TTC549 (cell line): ENCODE measurements at regions not wholly inside any gene's neighbourhood (a gene's known extent, or its start where the extent isn't known, plus 50 kb on each side); places are given as distances from the start of the nearest gene placed in this dataset.
"Not testable (repeated sequence)": the region's sequence is repeated elsewhere in the genome, so short reads cannot be mapped to it uniquely, and the experiment has no call there.

Experiments used
- FAIRE-seq: peaks from 2 replicates; lab custom pipeline; 2012; peaks lifted over from hg19 to GRCh38; lab: Jason Lieb, UNC

DNA sequence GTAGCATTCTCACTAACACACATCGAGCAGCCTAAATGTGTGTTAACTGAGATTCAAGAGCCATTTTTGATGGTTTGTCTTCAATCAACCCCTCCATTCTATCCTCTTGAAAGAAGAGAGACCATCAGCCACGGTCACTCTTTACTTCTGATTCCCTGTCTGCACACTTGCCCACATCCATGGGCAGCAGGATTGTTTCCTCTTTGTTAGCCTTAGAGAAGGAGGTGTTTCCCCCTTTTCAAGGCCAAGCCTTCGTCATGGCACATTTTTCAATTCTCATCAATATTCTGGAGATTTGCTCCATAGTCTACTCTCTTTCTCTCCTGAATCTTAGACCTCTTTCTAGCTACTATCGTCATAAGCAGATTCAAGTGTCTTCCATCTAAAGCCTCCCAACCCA is 522.4 kb upstream of the NAALADL2 start:
- no peak for FAIRE-seq

DNA sequence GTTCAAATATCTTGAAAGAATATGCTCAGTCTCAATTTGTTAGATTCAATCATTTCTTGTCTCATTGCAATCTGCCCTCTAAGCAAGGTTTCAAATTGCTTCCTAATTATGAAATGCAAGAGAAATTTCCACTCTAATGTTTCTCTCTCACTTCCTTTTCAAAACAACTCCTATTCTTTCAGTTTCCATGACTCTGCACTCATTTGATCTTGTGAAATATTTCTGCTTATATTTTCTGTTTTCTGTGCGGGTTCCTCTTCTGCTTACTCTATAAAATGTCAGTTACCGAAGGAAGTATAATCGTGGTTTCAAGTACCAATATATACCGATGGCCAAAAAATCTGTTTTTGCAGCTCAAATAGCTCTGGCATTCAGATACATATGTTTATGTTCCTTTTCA is 521.9 kb upstream of the NAALADL2 start:
- FAIRE-seq, result no peak

DNA sequence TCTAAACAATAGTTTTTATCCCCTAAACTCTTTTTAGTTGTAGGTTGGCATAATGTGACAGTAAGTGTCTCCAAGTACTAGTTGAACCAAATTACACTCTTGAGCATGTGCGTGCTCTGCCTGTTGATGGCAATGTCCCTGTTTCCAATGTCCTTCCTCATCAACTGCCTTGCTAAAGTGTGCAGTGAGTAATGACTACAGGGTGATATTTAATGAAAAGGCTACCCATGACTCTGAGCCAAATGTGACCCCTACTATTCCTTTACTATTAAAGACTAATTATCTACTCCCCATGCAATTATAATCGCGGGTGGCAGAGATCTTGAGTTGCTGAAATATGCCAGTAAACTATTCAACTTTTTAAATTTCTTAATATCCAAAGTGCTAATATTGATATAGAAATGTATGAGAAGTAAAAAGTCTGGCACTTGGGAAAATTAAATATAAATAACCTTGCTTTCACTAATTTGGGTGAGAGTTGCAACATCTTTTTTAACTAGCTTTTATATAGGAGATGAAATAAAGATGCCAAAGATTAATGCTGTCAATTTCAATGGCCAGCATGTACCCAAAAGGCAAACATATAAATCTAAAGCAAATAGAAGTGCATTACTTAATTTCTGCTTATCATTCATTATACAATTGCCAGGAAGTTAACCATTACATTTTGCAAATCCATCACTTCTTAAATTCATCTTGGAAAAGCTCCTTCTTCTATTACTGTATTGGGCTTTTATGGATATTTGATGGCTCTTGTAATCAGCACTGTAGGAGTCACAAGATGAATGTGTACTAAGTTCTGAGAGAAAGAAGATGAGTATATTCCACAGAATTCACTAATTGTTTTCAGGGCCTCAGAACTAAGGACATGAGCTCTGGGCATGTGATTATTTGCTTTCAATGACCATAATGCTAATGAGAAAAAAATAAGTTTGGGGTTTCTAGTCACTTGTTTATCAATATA is 518.2 kb upstream of the NAALADL2 start:
- FAIRE-seq, result no peak

- no peak for FAIRE-seq
Measured at GRCh38 chr3:174342171-174342570, 517.0 kb upstream of the NAALADL2 start.

DNA sequence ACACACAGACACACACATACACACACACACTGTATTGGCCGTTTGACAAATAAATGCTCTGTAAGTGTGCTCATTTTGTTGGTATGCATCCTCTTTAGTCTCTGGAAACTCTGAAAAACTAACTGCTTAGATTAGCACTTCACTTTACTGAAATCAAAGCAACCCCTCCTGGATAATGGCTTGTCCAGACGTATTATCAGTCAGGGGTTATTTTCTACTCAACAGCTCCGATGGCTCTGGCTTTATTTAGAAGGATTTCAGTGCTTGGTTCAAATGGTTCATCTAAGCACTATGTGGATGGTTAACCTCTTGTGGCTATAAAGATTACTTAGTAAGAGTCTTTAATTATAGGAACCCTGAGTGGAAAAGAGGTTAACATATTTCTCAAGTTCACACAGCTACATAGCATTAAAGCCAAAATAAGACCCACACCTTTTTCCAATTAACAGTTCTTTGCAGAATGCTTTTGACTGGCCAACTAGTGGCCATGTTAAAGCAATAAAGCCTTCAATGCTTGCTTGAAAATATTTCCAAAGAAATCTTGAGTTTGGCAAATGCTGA is 516.1 kb upstream of the NAALADL2 start:
- no peak for FAIRE-seq

DNA sequence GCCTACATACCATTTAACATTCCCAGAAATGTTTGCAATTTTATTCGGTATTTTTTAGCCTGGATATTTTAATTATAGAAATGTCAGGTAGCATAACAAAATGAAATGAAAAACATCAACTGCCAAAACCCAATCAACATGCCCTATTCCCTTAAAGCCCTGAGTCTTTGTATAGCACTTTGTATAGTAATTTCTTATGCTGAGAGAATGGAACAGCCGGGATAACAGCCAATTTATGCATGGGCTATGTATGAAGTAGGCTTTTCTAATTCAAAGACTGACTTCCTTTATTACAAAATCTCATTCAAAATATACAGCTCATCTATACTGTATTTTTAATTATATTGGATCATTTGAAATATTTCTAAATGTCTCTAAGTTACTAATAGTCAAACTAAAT is 513.0 kb upstream of the NAALADL2 start:
- no peak for FAIRE-seq

DNA sequence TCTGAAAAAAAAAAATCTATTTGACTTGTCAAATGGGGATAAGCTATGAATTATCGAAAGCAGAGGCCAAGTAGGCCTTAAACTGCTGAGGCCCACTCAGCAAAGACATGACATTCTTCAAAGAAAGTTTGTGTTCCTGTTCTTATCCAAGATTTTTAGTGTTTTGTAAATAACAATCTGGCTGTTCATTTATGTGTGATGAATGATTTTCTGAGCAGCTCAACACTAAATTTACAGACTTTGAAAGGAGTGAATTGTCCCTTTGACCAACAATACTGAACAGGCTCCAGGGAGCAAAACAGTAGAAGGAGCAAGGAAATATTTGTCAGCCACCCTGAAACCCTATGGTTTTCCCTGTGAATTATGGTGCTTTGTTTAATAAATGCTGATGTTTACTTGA is 512.6 kb upstream of the NAALADL2 start:
- no peak for FAIRE-seq

DNA sequence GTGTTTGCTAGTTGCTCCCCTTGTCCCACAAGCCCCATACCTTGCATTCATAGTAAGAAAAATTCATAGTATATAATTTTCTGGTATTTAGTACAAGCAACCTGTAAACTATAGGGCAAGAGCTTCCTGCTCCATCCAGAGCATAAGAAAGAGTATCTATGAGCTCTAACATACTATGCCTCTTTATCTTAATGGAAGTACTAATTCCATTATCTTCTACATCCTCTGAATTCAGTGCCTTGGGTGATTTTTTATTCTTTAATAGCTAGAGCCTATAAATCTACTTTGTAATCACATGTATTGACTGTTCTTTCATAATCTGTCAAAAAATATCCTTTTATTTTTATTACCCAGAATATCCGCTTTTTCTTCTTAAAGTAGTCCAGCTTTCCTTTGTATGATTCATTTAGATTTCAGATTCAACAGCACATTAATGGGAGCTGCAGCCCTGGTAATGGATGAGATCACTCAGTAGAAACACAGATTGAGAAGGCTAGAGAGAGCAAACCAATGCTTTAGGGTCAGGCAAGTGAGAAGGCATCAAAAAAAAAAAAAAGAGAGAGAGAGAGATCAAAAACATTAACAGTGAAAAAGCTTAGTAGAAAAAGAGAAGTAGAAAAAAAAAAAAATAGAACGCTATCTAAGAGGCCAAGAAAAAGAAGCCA is 511.5 kb upstream of the NAALADL2 start:
- FAIRE-seq, result no peak

GRCh38 chr3:174352227-174352626 is 506.9 kb upstream of the NAALADL2 start:
- FAIRE-seq, result no peak

- FAIRE-seq, result no peak
Measured at GRCh38 chr3:174355505-174355904, 503.6 kb upstream of the NAALADL2 start.

DNA sequence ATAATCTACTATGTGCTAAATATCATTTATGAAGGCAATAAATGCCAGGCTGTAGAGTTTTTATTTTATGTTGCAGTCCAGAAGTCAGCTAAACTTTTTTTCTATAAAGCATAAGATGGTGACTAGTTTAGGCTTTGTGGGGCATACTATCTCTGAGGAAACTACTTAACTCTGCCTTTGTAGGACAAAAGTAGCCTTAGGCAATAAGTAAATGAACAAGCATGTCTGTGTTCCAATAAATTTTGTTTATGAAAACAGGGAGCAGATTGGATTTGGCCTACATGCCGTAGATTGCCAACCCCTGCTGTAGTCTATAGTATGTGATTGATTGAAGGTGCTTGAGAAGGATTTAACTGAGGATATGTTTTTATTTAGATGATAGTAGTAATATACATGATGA is 502.5 kb upstream of the NAALADL2 start:
- FAIRE-seq, result no peak

- no peak for FAIRE-seq
Measured at GRCh38 chr3:174358252-174358651, 500.9 kb upstream of the NAALADL2 start.

DNA sequence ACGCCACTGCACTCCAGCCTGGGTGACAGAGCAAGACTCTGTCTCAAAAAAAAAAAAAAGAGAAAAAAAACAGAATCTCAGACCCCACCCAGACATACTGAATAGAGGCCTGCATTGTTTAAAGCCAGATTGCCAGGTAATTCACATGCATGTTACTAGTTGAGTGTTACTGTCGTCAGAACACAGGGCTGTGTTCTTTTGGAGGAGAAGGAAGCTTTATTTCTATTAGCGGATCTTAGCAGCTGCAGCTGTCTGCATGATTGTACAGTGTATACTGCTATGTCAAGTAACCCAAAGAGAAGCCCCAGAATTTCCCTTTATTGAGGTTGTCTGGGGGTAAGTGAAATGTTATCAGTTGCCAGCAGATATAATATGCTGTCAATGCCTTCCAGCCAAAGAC is 496.6 kb upstream of the NAALADL2 start:
- no peak for FAIRE-seq

- FAIRE-seq, result no peak
Measured at GRCh38 chr3:174363256-174363655, 495.9 kb upstream of the NAALADL2 start.

- no peak for FAIRE-seq
Measured at GRCh38 chr3:174365796-174366195, 493.3 kb upstream of the NAALADL2 start.

DNA sequence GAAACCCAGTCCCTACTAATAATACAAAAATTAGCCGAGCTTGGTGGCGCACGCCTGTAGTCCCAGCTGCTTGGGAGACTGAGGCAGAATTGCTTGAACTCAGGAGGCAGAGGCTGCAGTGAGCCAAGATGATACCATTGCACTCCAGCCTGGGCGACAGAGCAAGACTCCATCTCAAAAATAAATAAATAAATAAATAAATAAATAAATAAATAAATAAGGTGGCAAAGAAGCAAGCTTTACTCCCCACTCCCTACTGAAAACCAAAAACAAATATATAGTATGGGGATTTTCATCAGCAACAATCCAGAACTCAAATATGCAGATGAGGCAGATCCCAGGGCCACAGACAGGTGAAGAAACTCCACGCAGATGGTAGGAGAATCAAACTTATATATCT is 492.2 kb upstream of the NAALADL2 start:
- not testable (repeated sequence) for FAIRE-seq

DNA sequence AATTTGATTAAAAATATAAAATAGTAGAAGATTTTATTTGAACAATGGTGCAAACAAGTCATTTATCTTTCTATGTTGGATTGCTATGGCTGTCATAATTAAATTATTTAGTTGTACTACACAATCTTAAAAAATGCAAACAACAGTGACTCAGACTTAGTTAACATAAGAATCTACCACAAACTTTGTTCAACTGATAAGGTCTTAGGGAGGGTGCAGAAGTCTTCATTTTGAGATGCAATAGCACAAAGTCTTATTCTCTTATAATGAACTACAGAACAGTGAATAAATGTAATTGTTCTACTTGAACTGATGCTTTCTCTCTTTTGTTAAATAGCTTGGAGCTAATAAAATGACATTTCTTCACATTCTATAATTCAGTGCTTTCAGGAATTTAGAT is 482.8 kb upstream of the NAALADL2 start:
- no peak for FAIRE-seq

DNA sequence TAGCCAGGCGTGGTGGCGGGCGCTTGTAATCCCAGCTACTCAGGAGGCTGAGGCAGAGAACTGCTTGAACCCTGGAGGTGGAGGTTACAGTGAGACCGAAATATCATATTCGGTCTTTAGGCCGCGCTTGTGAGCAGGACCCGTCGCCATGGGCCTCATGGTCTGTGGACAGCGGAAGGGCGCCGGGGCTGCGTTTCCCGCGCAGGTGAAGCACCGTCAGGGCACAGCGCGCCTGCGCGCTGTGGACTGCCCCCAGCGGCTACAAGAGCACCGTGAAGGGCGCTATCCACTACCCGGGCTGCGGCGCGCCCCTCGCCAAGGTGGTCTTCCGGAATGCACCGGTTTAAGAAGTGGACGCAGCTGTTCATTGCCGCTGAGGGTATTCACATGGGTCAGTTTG is 482.0 kb upstream of the NAALADL2 start:
- no peak for FAIRE-seq

- no peak for FAIRE-seq
Measured at GRCh38 chr3:174377684-174378083, 481.4 kb upstream of the NAALADL2 start.

DNA sequence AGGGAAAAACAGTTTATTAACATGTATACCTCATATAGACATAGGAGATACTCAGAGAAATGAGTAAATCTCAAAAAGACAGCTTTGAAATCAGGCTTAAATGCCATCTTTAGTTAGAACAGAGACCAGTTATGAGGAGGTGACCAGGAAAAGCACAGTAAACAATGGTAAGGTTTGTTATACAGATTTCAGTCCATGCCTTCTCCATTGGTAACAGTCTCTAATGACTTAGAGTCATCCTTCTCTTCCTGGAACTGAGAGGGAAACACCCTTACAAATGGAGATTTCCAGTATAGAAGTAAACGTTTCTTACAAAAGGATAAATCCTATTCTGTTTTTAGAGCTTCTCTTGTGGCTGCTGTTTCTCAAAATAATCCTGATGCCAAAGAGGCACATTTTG is 476.3 kb upstream of the NAALADL2 start:
- FAIRE-seq, result no peak

DNA sequence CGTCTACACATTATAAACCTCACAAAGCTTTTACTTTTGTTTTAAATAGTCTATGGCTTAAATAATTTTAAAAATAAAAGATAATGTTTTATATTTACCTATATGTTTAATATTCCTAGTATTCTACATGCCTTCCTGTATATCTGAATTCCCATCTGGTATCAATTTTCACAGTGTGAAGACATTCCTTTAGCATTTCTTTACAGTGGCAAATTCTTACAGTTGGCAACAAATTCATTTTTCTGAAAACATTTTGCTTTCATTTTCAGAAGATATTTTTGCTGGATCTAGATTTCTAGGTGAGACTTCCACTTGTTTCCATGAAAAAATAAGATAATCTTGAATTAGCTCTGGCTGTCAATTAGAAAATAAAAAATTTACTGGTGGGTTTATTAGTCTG is 471.4 kb upstream of the NAALADL2 start:
- no peak for FAIRE-seq

GRCh38 chr3:174397848-174398247 is 461.3 kb upstream of the NAALADL2 start:
- peak; percentile 39 for FAIRE-seq

GRCh38 chr3:174398761-174399160 is 460.4 kb upstream of the NAALADL2 start:
- no peak for FAIRE-seq
